HG03457 (cell line): ENCODE measurements at regions not wholly inside any gene's neighbourhood (a gene's known extent, or its start where the extent isn't known, plus 50 kb on each side); places are given as distances from the start of the nearest gene placed in this dataset.

Experiments
- ATAC-seq: cut with Tn5 transposase; IDR thresholded peaks from one replicate; pipeline ENCODE4 v1.9.1; 2021; ENCODE audit warnings: moderate number of reproducible peaks; ENCODE audit not compliant: unreplicated experiment

GRCh38 chr2:16051841-16052564 is 111.7 kb downstream of the MYCN start:
- no peak for ATAC-seq

- no peak for ATAC-seq
Observed at GRCh38 chr2:16050908-16051489, 110.6 kb downstream of the MYCN start.

GRCh38 chr2:16050261-16050907 is 110.0 kb downstream of the MYCN start:
- no peak for ATAC-seq

GRCh38 chr2:16049406-16049805 is 109.1 kb downstream of the MYCN start:
- no peak for ATAC-seq

- ATAC-seq = no peak
Observed at GRCh38 chr2:16048466-16048865, 108.1 kb downstream of the MYCN start.

- no peak for ATAC-seq
Observed at GRCh38 chr2:16047701-16048100, 107.4 kb downstream of the MYCN start.

- ATAC-seq = no peak
Observed at GRCh38 chr2:16046649-16047048, 106.3 kb downstream of the MYCN start.

- no peak for ATAC-seq
Observed at GRCh38 chr2:16045653-16046352, 105.5 kb downstream of the MYCN start.

GRCh38 chr2:16044946-16045456 is 104.7 kb downstream of the MYCN start:
- ATAC-seq = no peak

GRCh38 chr2:16043627-16044026 is 103.3 kb downstream of the MYCN start:
- ATAC-seq = no peak

GRCh38 chr2:16043192-16043591 is 102.8 kb downstream of the MYCN start:
- ATAC-seq = no peak

- ATAC-seq = no peak
Observed at GRCh38 chr2:16042201-16042700, 101.9 kb downstream of the MYCN start.

- no peak for ATAC-seq
Observed at GRCh38 chr2:16040271-16041010, 100.1 kb downstream of the MYCN start.

- no peak for ATAC-seq
Observed at GRCh38 chr2:16039823-16040222, 99.5 kb downstream of the MYCN start.

- no peak for ATAC-seq
Observed at GRCh38 chr2:16039055-16039454, 98.7 kb downstream of the MYCN start.

GRCh38 chr2:16038621-16039020 is 98.3 kb downstream of the MYCN start:
- ATAC-seq = no peak

GRCh38 chr2:16037808-16038457 is 97.6 kb downstream of the MYCN start:
- ATAC-seq = no peak

GRCh38 chr2:16036951-16037350 is 96.6 kb downstream of the MYCN start:
- ATAC-seq = no peak

GRCh38 chr2:16035747-16036745 is 95.7 kb downstream of the MYCN start:
- no peak for ATAC-seq
